OCI-LY1 (cell line): ENCODE measurements at regions not wholly inside any gene's neighbourhood (a gene's known extent, or its start where the extent isn't known, plus 50 kb on each side); places are given as distances from the start of the nearest gene placed in this dataset.

Source experiments
- CTCF ChIP-seq: fragments of 200-600 bp; sonication (generic), shearing (Covaris generic); IDR thresholded peaks from 2 replicates; pipeline ENCODE4 v1.5.1; 2017; ENCODE audit warnings: mild to moderate bottlenecking, antibody characterized with exemption, low read length, moderate library complexity, mixed read lengths
- EZH2 ChIP-seq: fragments of 200-600 bp; sonication (generic), shearing (Covaris generic); IDR thresholded peaks from 2 replicates; pipeline ENCODE4 v1.8.0; 2017; ENCODE audit warnings: borderline replicate concordance, mixed run types, mild to moderate bottlenecking, antibody characterized with exemption, low read length, moderate library complexity, mixed read lengths

- TF ChIP-seq EZH2 (no peak), CTCF (peak; percentile 6; the same call in 1 of the 2 replicates)
Observed at GRCh38 chr5:82799361-82800077, 277.7 kb downstream of the TMEM167A start.
